ENCODE measurements at regions not wholly inside any gene's neighbourhood (a gene's known extent, or its start where the extent isn't known, plus 50 kb on each side); places are given as distances from the start of the nearest gene placed in this dataset.
A peak's percentile ranks its signal among the peaks of the same experiment; 100 is the strongest.

GRCh38 chr5:3190930-3191329 lies 404.7 kb upstream of the IRX1 start:
- TF ChIP-seq CTCF (conservative IDR thresholded peaks at IDR 0.05; ENCODE audit: low read depth, low read length), result no peak
- no peak for TF ChIP-seq EZH2 (IDR thresholded peaks at IDR 0.05; ENCODE audit: low read length, unreplicated experiment)
- no peak for TF ChIP-seq EZH2phosphoT487 (IDR thresholded peaks at IDR 0.05; ENCODE audit: borderline replicate concordance, low read length)
- no peaks in the 10 kb centered on the region for H3K36me3 ChIP-seq (ENCODE audit: low read depth, low read length)
- H2AFZ ChIP-seq (ENCODE audit: low read length), result no peak overlapping the region
- peaks cover 51% of the 10 kb centered on the region for H3K27me3 ChIP-seq (ENCODE audit: low read length)
- ATAC-seq, result no peak
- ChIA-PET POLR2A (ENCODE audit: unreplicated experiment) (no interaction called here), CTCF (no interaction called here)
- H3F3A ChIP-seq (ENCODE audit: low read length, unreplicated experiment), result no peaks in the 10 kb centered on the region
- no peaks in the 10 kb centered on the region for H3K9me3 ChIP-seq (ENCODE audit: low read length)
- no peaks in the 10 kb centered on the region for H4K20me1 ChIP-seq (ENCODE audit: low read length)
- no peak overlapping the region for H3K27ac ChIP-seq (ENCODE audit: low read length)
- intact Hi-C loops (cut with micrococcal nuclease), result no loop called here
- BruUV-seq (replicated peaks), result no TSS peak
- H3K9me2 ChIP-seq (replicated peaks; ENCODE audit: low read length), result no peaks in the 10 kb centered on the region
- DNase-seq, result no peak
- H3K4me3 ChIP-seq (ENCODE audit: low read length), result no peak overlapping the region
- no peak overlapping the region for H3K4me2 ChIP-seq (ENCODE audit: low read length)
- H3K4me1 ChIP-seq (ENCODE audit: insufficient read depth, low read length), result no peaks in the 10 kb centered on the region
- no peaks in the 10 kb centered on the region for H3K79me2 ChIP-seq (ENCODE audit: low read length)
- H3K9ac ChIP-seq (ENCODE audit: low read length), result no peak overlapping the region

GRCh38 chr5:3190433-3190832 lies 405.2 kb upstream of the IRX1 start:
- no peaks in the 10 kb centered on the region for H3K4me1 ChIP-seq (ENCODE audit: insufficient read depth, low read length)
- no peaks in the 10 kb centered on the region for H3K9me2 ChIP-seq (replicated peaks; ENCODE audit: low read length)
- no peak overlapping the region for H3K4me3 ChIP-seq (ENCODE audit: low read length)
- ChIA-PET CTCF (no interaction called here), POLR2A (ENCODE audit: unreplicated experiment) (no interaction called here)
- H3K4me2 ChIP-seq (ENCODE audit: low read length), result no peak overlapping the region
- H3K9me3 ChIP-seq (ENCODE audit: low read length), result no peaks in the 10 kb centered on the region
- TF ChIP-seq EZH2 (IDR thresholded peaks at IDR 0.05; ENCODE audit: low read length, unreplicated experiment) (no peak), EZH2phosphoT487 (IDR thresholded peaks at IDR 0.05; ENCODE audit: borderline replicate concordance, low read length) (no peak), CTCF (conservative IDR thresholded peaks at IDR 0.05; ENCODE audit: low read depth, low read length) (no peak)
- H3K27ac ChIP-seq (ENCODE audit: low read length), result no peak overlapping the region
- no peak overlapping the region for H3K9ac ChIP-seq (ENCODE audit: low read length)
- H4K20me1 ChIP-seq (ENCODE audit: low read length), result no peaks in the 10 kb centered on the region
- H2AFZ ChIP-seq (ENCODE audit: low read length), result no peak overlapping the region
- H3K79me2 ChIP-seq (ENCODE audit: low read length), result no peaks in the 10 kb centered on the region
- no peaks in the 10 kb centered on the region for H3K36me3 ChIP-seq (ENCODE audit: low read depth, low read length)
- ATAC-seq (no peak), DNase-seq (no peak)
- intact Hi-C loops (cut with micrococcal nuclease), result no loop called here
- peaks cover 50% of the 10 kb centered on the region for H3K27me3 ChIP-seq (ENCODE audit: low read length)
- BruUV-seq (replicated peaks), result no TSS peak
- no peaks in the 10 kb centered on the region for H3F3A ChIP-seq (ENCODE audit: low read length, unreplicated experiment)

- H3K79me2 ChIP-seq (ENCODE audit: low read length), result no peaks in the 10 kb centered on the region
- H3K27ac ChIP-seq (ENCODE audit: low read length), result no peak overlapping the region
- intact Hi-C loops (cut with micrococcal nuclease), result no loop called here
- H3K4me2 ChIP-seq (ENCODE audit: low read length), result no peak overlapping the region
- TF ChIP-seq EZH2 (IDR thresholded peaks at IDR 0.05; ENCODE audit: low read length, unreplicated experiment) (peak; percentile 70), CTCF (conservative IDR thresholded peaks at IDR 0.05; ENCODE audit: low read depth, low read length) (no peak)
- no peaks in the 10 kb centered on the region for H3K36me3 ChIP-seq (ENCODE audit: low read depth, low read length)
- ATAC-seq (no peak), DNase-seq (no peak)
- no peak overlapping the region for H3K4me3 ChIP-seq (ENCODE audit: low read length)
- H3F3A ChIP-seq (ENCODE audit: low read length, unreplicated experiment), result no peaks in the 10 kb centered on the region
- CTCF ChIA-PET, result no interaction called here
- H3K4me1 ChIP-seq (ENCODE audit: insufficient read depth, low read length), result no peaks in the 10 kb centered on the region
- no peaks in the 10 kb centered on the region for H3K9me2 ChIP-seq (replicated peaks; ENCODE audit: low read length)
- H3K9me3 ChIP-seq (ENCODE audit: low read length), result no peaks in the 10 kb centered on the region
- H3K9ac ChIP-seq (ENCODE audit: low read length), result no peak overlapping the region
- no peak overlapping the region for H2AFZ ChIP-seq (ENCODE audit: low read length)
- peaks cover 61% of the 10 kb centered on the region for H3K27me3 ChIP-seq (ENCODE audit: low read length)
- H4K20me1 ChIP-seq (ENCODE audit: low read length), result no peaks in the 10 kb centered on the region
- POLR2A ChIA-PET (ENCODE audit: unreplicated experiment), result no interaction called here
- no TSS peak for BruUV-seq (replicated peaks)
Measured at GRCh38 chr5:3187771-3188425, 407.7 kb upstream of the IRX1 start.
